SK-N-SH (cell line): ENCODE measurements at regions not wholly inside any gene's neighbourhood (a gene's known extent, or its start where the extent isn't known, plus 50 kb on each side); places are given as distances from the start of the nearest gene placed in this dataset.

Source experiments
- CTCF ChIA-PET: fragments of 300-600, 350-600 bp; formaldehyde crosslinking; extraction: SDS; loops from one replicate; lab custom pipeline; 2021; lab: Yijun Ruan, JAX
- POLR2A ChIA-PET: fragments of 350-600 bp; sonication (Branson Sonifier 250); formaldehyde crosslinking; extraction: SDS; loops from one replicate; lab custom pipeline; 2020; ENCODE audit warnings: antibody characterized with exemption, inconsistent platforms; lab: Yijun Ruan, JAX
- DNase-seq: peaks from one replicate; pipeline ENCODE4 v3.0.0; 2012
- H2AFZ ChIP-seq: fragments of 200-600 bp; sonication (generic); 2 replicates; pipeline ENCODE4 v1.8.1; 2016; ENCODE audit warnings: antibody characterized with exemption, mild to moderate bottlenecking, low read depth
- H3F3A ChIP-seq: fragments of 200-600 bp; sonication (generic); replicated peaks from 2 replicates; pipeline ENCODE3; 2016; ENCODE audit warnings: antibody characterized with exemption, mild to moderate bottlenecking; ENCODE audit not compliant: insufficient read depth
- H3K27ac ChIP-seq, 2 experiments: fragments of 200-500 bp in 1 of 2; fragments of 200-600 bp in 1 of 2; sonication (Bioruptor generic) in 1 of 2; sonication (generic), shearing (Covaris generic) in 1 of 2; 2 replicates each; pipeline versions ENCODE4 v1.5.1 to v1.6.1; 2014 to 2016; ENCODE audit warnings: low read depth in 2 of 2, inconsistent platforms in 1 of 2, low read length in 1 of 2, mild to moderate bottlenecking in 1 of 2, mixed read lengths in 1 of 2
- H3K27me3 ChIP-seq: fragments of 200-600 bp; sonication (generic), shearing (Covaris generic); 2 replicates; pipeline ENCODE4 v1.6.1; 2016; ENCODE audit warnings: mixed run types; ENCODE audit not compliant: insufficient read depth
- H3K36me3 ChIP-seq, 2 experiments: fragments of 200-500 bp in 1 of 2; fragments of 200-600 bp in 1 of 2; sonication (Bioruptor generic) in 1 of 2; sonication (generic) in 1 of 2; replicated peaks in 1 of 2; 2 replicates each; pipeline versions ENCODE3 to v1.5.1; 2014 to 2016; ENCODE audit warnings: low read length in 1 of 2, mild to moderate bottlenecking in 1 of 2; ENCODE audit not compliant: insufficient read depth in 2 of 2, control insufficient read depth in 1 of 2
- H3K4me1 ChIP-seq, 2 experiments: fragments of 200-500 bp in 1 of 2; fragments of 200-600 bp in 1 of 2; sonication (Bioruptor generic) in 1 of 2; sonication (generic), shearing (Covaris generic) in 1 of 2; 2 replicates each; pipeline versions ENCODE4 v1.5.1 to v1.6.1; 2014 to 2016; ENCODE audit warnings: low read depth in 1 of 2, low read length in 1 of 2, mixed run types in 1 of 2; ENCODE audit not compliant: insufficient read depth in 2 of 2, control insufficient read depth in 1 of 2
- H3K4me2 ChIP-seq: fragments of 200-600 bp; sonication (generic), shearing (Covaris generic); 2 replicates; pipeline ENCODE4 v1.6.1; 2017; ENCODE audit warnings: mixed run types
- H3K4me3 ChIP-seq, 2 experiments: fragments of 200-500 bp in 1 of 2; fragments of 200-600 bp in 1 of 2; sonication (Bioruptor generic) in 1 of 2; sonication (generic), shearing (Covaris generic) in 1 of 2; 2 replicates each; pipeline versions ENCODE4 v1.5.1 to v1.8.1; 2014 to 2016; ENCODE audit warnings: low read depth in 2 of 2, inconsistent platforms in 1 of 2, low read length in 1 of 2, mild to moderate bottlenecking in 1 of 2, mixed read lengths in 1 of 2, moderate library complexity in 1 of 2
- H3K79me2 ChIP-seq: fragments of 200-600 bp; sonication (generic); 2 replicates; pipeline ENCODE4 v1.8.1; 2017; ENCODE audit warnings: mild to moderate bottlenecking; ENCODE audit not compliant: insufficient read depth
- H3K9ac ChIP-seq: fragments of 200-600 bp; sonication (generic); 2 replicates; pipeline ENCODE4 v1.6.1; 2017; ENCODE audit warnings: mixed run types
- H3K9me2 ChIP-seq: fragments of 200-600 bp; sonication (generic); 2 replicates; pipeline ENCODE4 v1.6.1; 2017; ENCODE audit warnings: mixed run types
- H3K9me3 ChIP-seq: fragments of 200-600 bp; sonication (generic); 2 replicates; pipeline ENCODE4 v1.6.1; 2017; ENCODE audit warnings: mixed run types, mild to moderate bottlenecking, moderate library complexity
- H4K20me1 ChIP-seq: fragments of 200-600 bp; sonication (generic); 2 replicates; pipeline ENCODE4 v1.6.1; 2017; ENCODE audit warnings: mild to moderate bottlenecking, mixed run types; ENCODE audit not compliant: insufficient read depth
- CHD2 ChIP-seq: fragments of 150-350 bp; IDR thresholded peaks from 2 replicates; pipeline ENCODE4 v1.6.1; 2018; ENCODE audit warnings: low read length; ENCODE audit not compliant: partially characterized antibody
- ELF1 ChIP-seq: IDR thresholded peaks from 2 replicates; pipeline ENCODE4 v1.4.0; 2012
- EP300 ChIP-seq, 2 experiments: IDR thresholded peaks; 2 replicates each; pipeline versions ENCODE4 v1.4.0 to v1.6.1; 2012; ENCODE audit warnings: borderline replicate concordance in 1 of 2, low read depth in 1 of 2, low read length in 1 of 2
- FOSL2 ChIP-seq: IDR thresholded peaks from 2 replicates; pipeline ENCODE4 v1.4.0; 2012; ENCODE audit warnings: low read depth, mild to moderate bottlenecking, moderate library complexity, borderline replicate concordance
- FOXJ3 ChIP-seq: sonication (generic); formaldehyde crosslinking; IDR thresholded peaks from 2 replicates; pipeline ENCODE4 v1.5.1; 2020; ENCODE audit warnings: mild to moderate bottlenecking, missing genetic modification reagents
- JUND ChIP-seq: IDR thresholded peaks from 2 replicates; pipeline ENCODE4 v1.4.0; 2012
- MAX ChIP-seq: IDR thresholded peaks from 2 replicates; pipeline ENCODE4 v1.4.0; 2012; ENCODE audit warnings: low read depth
- NFIC ChIP-seq: IDR thresholded peaks from 2 replicates; pipeline ENCODE4 v1.4.0; 2012; ENCODE audit warnings: borderline replicate concordance
- PBX3 ChIP-seq: IDR thresholded peaks from 2 replicates; pipeline ENCODE4; 2012
- POLR2AphosphoS5 ChIP-seq: IDR thresholded peaks from 2 replicates; pipeline ENCODE4 v1.6.1; 2012; ENCODE audit warnings: low read depth, low read length
- REST ChIP-seq: IDR thresholded peaks from 2 replicates; pipeline ENCODE4 v1.6.1; 2012; ENCODE audit warnings: mild to moderate bottlenecking, low read depth, low read length, moderate library complexity
- TCF12 ChIP-seq: IDR thresholded peaks from 2 replicates; pipeline ENCODE4 v1.4.0; 2012
- TEAD4 ChIP-seq: IDR thresholded peaks from 2 replicates; pipeline ENCODE4 v1.4.0; 2012; ENCODE audit warnings: mild to moderate bottlenecking, borderline replicate concordance; ENCODE audit not compliant: insufficient read depth
- USF1 ChIP-seq: IDR thresholded peaks from 2 replicates; pipeline ENCODE4 v1.4.0; 2012; ENCODE audit warnings: low read depth, borderline replicate concordance
- USF2 ChIP-seq: fragments of 150-350 bp; IDR thresholded peaks from 2 replicates; pipeline ENCODE4 v1.6.1; 2017; ENCODE audit warnings: antibody characterized with exemption, low read length, low read depth, borderline replicate concordance
- WGBS: methylation state at CpG from one replicate; pipeline ENCODE4 v1.1.6; 2017; ENCODE audit warnings: low lambda C conversion rate; 5-methylcytosine and 5-hydroxymethylcytosine counted together

- ChIA-PET POLR2A (no interaction called here), CTCF (interaction anchor here (0.8 kb wide), 1 partner anchor 55 kb away, joined by 3 read pairs; no protein-coding TSS in a partner anchor)
- Histone ChIP-seq H3K79me2 (no peaks in the 10 kb centered on the region), H3K27me3 (no peaks in the 10 kb centered on the region), H4K20me1 (no peaks in the 10 kb centered on the region), H3K4me3 (no peak overlapping the region), H3K27ac (peak overlapping the region in 1 of 2 experiments; percentile 26; a peak in 1 of 4 replicates), H3K4me1 (peaks cover 0 to 14% of the 10 kb centered on the region in 2 experiments; a peak in 2 of 4 replicates), H3K9ac (no peak overlapping the region), H3K4me2 (peak overlapping the region; percentile 34), H2AFZ (no peak overlapping the region; the same call in 1 of the 2 replicates), H3K9me3 (no peaks in the 10 kb centered on the region), H3F3A (peaks cover 4% of the 10 kb centered on the region), H3K9me2 (no peaks in the 10 kb centered on the region), H3K36me3 (no peaks in the 10 kb centered on the region)
- TF ChIP-seq USF2 (no peak), TCF12 (peak; percentile 81), USF1 (no peak), JUND (peak; percentile 64), PBX3 (peak; percentile 79), EP300 (IDR thresholded peaks at IDR 0.05; ENCODE audit: borderline replicate concordance in 1 of 2, low read depth in 1 of 2, low read length in 1 of 2) (peak in 1 of 2 experiments; percentile 58; a peak in 1 of 4 replicates), FOSL2 (peak; percentile 42), TEAD4 (peak; percentile 39; the same call in 1 of the 2 replicates)
- DNase-seq = no peak
- 4% methylated on average over 4 of the region's 4 CpGs for WGBS
Observed at GRCh38 chr14:80003138-80003537, 208.2 kb downstream of the DIO2 start.

GRCh38 chr14:79997509-79998208 is 213.6 kb downstream of the DIO2 start:
- Histone ChIP-seq H3K9me3 (no peaks in the 10 kb centered on the region), H4K20me1 (no peaks in the 10 kb centered on the region), H3K79me2 (no peaks in the 10 kb centered on the region), H3K9me2 (no peaks in the 10 kb centered on the region), H3K27ac (no peak overlapping the region), H3K4me3 (no peak overlapping the region), H3K36me3 (no peaks in the 10 kb centered on the region), H3K4me1 (no peaks in the 10 kb centered on the region), H3F3A (no peaks in the 10 kb centered on the region), H2AFZ (no peak overlapping the region), H3K27me3 (no peaks in the 10 kb centered on the region), H3K4me2 (no peak overlapping the region), H3K9ac (no peak overlapping the region)
- TF ChIP-seq FOXJ3 (no peak), POLR2AphosphoS5 (no peak), FOSL2 (no peak), NFIC (no peak), MAX (no peak), CHD2 (no peak), ELF1 (no peak), REST (no peak)
- CTCF ChIA-PET = no interaction called here
- DNase-seq = no peak
- POLR2A ChIA-PET = no interaction called here
- WGBS = 8% methylated on average over 4 of the region's 4 CpGs
